Left ventricle myocardium inferior (tissue), 1 donor: ENCODE measurements at regions not wholly inside any gene's neighbourhood (a gene's known extent, or its start where the extent isn't known, plus 50 kb on each side); places are given as distances from the start of the nearest gene placed in this dataset.

ENCODE experiments used
- DNase-seq: peaks from one replicate; pipeline ENCODE4 v3.0.0-alpha.2; 2020
- H3K27ac ChIP-seq: fragments of 200-600 bp; replicated peaks from 2 replicates; pipeline ENCODE4 v1.8.0; 2021
- H3K27me3 ChIP-seq: fragments of 200-600 bp; 2 replicates; pipeline ENCODE4 v1.8.0; 2021; ENCODE audit warnings: low read depth
- H3K36me3 ChIP-seq: fragments of 200-600 bp; 2 replicates; pipeline ENCODE4 v1.8.0; 2021
- H3K4me1 ChIP-seq: fragments of 200-600 bp; 2 replicates; pipeline ENCODE4 v1.8.0; 2021
- H3K4me3 ChIP-seq: fragments of 200-600 bp; 2 replicates; pipeline ENCODE4 v1.8.0; 2021; ENCODE audit warnings: mild to moderate bottlenecking, moderate library complexity
- H3K9me3 ChIP-seq: fragments of 200-600 bp; replicated peaks from 2 replicates; pipeline ENCODE4 v1.8.0; 2021
- intact Hi-C: fragments of 100-400 bp; cut with micrococcal nuclease; formaldehyde crosslinking; loops from one replicate; pipeline ENCODE4 v1.11.0; 2022
- TF ChIP-seq, protein P1 (sequence below): fragments of 200-600 bp; IDR thresholded peaks from 2 replicates; pipeline ENCODE4 v1.8.0; 2021; ENCODE audit warnings: antibody characterized with exemption, mild to moderate bottlenecking, borderline replicate concordance
- donor health status: DM: no; HTN: yes; CAD: no; lungs with severe emphysema.

DNA sequence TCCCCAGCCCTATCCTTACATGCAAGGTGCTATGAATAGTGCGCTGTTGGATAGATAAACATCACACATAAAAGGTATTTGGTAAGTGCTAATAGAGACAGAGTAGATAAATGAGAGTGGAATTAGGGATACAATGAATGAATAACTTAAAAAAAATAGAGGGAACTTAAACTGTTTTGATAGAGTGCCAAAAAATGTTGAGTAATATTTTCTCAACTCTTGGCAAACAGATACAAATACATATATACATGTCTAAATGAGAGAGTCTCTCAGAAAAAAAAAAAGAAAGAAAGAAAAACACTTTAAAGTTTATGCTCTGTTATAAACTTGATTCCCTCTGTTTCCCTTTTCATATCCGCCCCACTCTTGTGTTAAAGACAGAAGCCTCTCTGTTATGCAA is 667.4 kb downstream of the ROBO2 start:
- no peaks in the 10 kb centered on the region for H3K4me1 ChIP-seq
- H3K9me3 ChIP-seq, result no peaks in the 10 kb centered on the region
- H3K4me3 ChIP-seq, result no peak overlapping the region
- intact Hi-C loops, result no loop called here
- no peaks in the 10 kb centered on the region for H3K27me3 ChIP-seq
- H3K27ac ChIP-seq, result no peak overlapping the region
- DNase-seq, result no peak
- TF ChIP-seq, protein P1, sequence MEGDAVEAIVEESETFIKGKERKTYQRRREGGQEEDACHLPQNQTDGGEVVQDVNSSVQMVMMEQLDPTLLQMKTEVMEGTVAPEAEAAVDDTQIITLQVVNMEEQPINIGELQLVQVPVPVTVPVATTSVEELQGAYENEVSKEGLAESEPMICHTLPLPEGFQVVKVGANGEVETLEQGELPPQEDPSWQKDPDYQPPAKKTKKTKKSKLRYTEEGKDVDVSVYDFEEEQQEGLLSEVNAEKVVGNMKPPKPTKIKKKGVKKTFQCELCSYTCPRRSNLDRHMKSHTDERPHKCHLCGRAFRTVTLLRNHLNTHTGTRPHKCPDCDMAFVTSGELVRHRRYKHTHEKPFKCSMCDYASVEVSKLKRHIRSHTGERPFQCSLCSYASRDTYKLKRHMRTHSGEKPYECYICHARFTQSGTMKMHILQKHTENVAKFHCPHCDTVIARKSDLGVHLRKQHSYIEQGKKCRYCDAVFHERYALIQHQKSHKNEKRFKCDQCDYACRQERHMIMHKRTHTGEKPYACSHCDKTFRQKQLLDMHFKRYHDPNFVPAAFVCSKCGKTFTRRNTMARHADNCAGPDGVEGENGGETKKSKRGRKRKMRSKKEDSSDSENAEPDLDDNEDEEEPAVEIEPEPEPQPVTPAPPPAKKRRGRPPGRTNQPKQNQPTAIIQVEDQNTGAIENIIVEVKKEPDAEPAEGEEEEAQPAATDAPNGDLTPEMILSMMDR, result no peak
- no peaks in the 10 kb centered on the region for H3K36me3 ChIP-seq

DNA sequence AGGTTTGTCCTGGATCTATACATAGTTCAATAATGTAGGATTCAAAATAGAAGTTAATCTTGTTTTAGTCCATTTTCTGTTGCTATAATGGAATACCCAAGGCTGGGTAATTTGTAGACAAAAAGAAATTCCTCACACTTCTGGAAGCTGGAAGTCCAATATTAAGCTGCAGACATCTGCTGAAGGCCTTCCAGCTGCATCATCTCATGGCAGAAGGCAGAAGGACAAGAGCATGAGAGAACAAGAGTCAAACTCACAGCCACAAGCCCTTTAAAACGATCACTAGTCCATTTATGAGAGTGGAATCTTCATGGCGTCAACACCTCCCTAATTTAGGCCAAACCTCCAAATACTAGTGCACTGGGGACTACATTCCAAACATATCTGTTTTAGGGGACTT is 669.3 kb downstream of the ROBO2 start:
- Histone ChIP-seq H3K27me3 (no peaks in the 10 kb centered on the region), H3K4me3 (no peak overlapping the region), H3K27ac (no peak overlapping the region), H3K4me1 (no peaks in the 10 kb centered on the region), H3K9me3 (no peaks in the 10 kb centered on the region), H3K36me3 (no peaks in the 10 kb centered on the region)
- no peak for DNase-seq
- TF ChIP-seq, protein P1, result no peak
- intact Hi-C loops, result no loop called here

DNA sequence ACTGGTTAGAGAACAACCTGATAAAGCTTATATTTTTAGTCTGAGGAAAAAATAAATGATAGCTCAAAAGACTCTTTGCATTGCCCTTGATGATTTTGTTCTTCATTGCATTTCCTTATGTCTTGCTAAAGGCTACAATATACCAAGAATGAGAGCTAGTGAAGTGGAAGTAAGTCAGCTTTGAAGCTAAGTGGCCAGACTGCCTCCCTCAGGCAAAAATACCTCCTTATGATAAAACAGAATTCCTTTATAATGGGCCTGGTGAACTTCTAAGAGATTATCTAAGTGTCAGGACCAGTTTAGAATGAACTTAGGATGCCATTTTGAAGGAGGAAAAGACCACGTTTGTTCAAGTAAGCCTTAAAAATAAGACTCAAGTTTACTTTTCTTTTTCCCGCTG is 678.4 kb downstream of the ROBO2 start:
- H3K36me3 ChIP-seq, result no peaks in the 10 kb centered on the region
- intact Hi-C loops, result no loop called here
- no peak overlapping the region for H3K4me3 ChIP-seq
- H3K9me3 ChIP-seq, result no peaks in the 10 kb centered on the region
- no peak for DNase-seq
- TF ChIP-seq, protein P1, result no peak
- H3K27me3 ChIP-seq, result no peaks in the 10 kb centered on the region
- no peak overlapping the region for H3K27ac ChIP-seq
- H3K4me1 ChIP-seq, result no peaks in the 10 kb centered on the region

DNA sequence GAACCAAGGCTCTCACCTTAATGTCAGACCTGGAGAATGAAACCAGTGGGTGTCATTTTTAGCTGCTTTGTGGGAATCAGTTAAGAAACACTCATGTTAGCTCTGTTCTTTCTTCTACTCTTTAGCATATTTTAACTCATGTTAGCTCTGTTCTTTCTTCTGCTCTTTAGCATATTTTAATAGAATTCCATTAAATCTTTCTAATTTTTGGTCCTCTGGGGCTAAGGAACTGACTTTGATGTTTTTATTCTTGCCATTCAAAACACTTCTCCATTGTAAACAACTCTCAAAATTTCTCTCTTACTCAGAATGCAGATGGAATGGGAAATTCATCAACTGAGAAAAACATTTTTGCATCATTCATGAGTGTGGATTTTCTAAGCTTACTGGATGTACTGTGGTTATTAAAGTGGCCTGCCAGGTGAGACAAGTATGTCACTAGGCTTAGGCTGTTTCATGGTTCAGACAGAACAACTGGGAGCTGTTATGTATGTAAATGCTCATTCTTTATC is 680.6 kb downstream of the ROBO2 start:
- no peaks in the 10 kb centered on the region for H3K36me3 ChIP-seq
- H3K4me1 ChIP-seq, result no peaks in the 10 kb centered on the region
- H3K27me3 ChIP-seq, result no peaks in the 10 kb centered on the region
- DNase-seq, result no peak
- TF ChIP-seq, protein P1, result no peak
- no peaks in the 10 kb centered on the region for H3K9me3 ChIP-seq
- no peak overlapping the region for H3K4me3 ChIP-seq
- H3K27ac ChIP-seq, result no peak overlapping the region
- intact Hi-C loops, result no loop called here

DNA sequence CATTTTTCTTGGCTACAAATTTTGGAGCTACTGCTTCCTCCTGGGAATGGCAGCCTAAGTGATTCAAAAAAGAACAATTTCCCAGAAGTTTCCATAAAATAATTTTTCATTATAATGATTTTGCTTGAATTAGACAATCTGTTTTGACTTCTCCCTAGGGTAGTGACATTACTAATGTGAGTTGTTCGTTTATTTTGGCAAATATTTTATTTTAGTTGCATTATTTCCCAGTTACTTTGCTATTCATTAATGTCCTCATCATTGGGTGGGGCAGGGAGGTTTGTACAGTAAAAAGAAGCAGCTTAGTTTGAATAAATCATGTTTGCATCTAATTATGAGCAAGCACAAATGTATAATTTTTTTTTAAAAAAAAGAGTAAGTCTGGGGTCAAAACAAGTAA is 686.6 kb downstream of the ROBO2 start:
- Histone ChIP-seq H3K27ac (no peak overlapping the region), H3K36me3 (no peaks in the 10 kb centered on the region), H3K4me3 (no peak overlapping the region), H3K9me3 (no peaks in the 10 kb centered on the region), H3K27me3 (no peaks in the 10 kb centered on the region), H3K4me1 (no peaks in the 10 kb centered on the region)
- DNase-seq, result no peak
- intact Hi-C loops, result no loop called here
- TF ChIP-seq, protein P1, result no peak

DNA sequence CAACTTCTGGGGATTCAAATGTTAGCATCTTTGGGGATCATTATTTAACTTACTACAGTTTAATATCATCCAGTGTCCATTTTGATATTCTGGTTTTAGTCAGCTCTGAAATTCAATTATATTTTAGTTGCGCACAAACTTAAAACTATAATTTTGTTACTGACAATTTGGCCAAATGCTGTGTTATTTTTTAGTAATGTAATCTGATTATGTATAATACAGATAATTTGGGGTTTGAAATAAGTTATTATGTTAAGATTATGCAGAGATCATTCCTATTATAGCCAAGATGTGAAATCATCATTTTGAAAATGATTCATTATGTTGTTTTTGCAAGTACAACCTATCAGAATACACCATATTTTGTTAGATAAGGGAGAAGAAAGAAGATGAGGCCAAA is 706.1 kb downstream of the ROBO2 start:
- DNase-seq, result no peak
- no peak overlapping the region for H3K27ac ChIP-seq
- H3K4me1 ChIP-seq, result no peaks in the 10 kb centered on the region
- no peaks in the 10 kb centered on the region for H3K9me3 ChIP-seq
- intact Hi-C loops, result no loop called here
- H3K4me3 ChIP-seq, result no peak overlapping the region
- no peaks in the 10 kb centered on the region for H3K27me3 ChIP-seq
- H3K36me3 ChIP-seq, result no peaks in the 10 kb centered on the region
- TF ChIP-seq, protein P1, result no peak
